Keratinocyte (primary cell): ENCODE measurements at regions not wholly inside any gene's neighbourhood (a gene's known extent, or its start where the extent isn't known, plus 50 kb on each side); places are given as distances from the start of the nearest gene placed in this dataset.

Source experiments
- EZH2 ChIP-seq: IDR thresholded peaks from one replicate; pipeline ENCODE4 v1.6.1; 2012; ENCODE audit warnings: inconsistent platforms, mild to moderate bottlenecking, low read length, moderate library complexity
- TF ChIP-seq, protein P1 (sequence below), 3 experiments: IDR thresholded peaks in 1 of 3; conservative IDR thresholded peaks in 1 of 3; optimal IDR thresholded peaks in 1 of 3; 2 replicates in 2 of 3; 3 replicates in 1 of 3; pipeline versions ENCODE3 to v1.5.1; 2011; ENCODE audit warnings: low read length in 3 of 3, mild to moderate bottlenecking in 3 of 3, moderate library complexity in 2 of 3, control low read depth in 1 of 3, inconsistent platforms in 1 of 3; ENCODE audit not compliant: insufficient read depth in 2 of 3; ENCODE audit errors: extremely low read depth in 1 of 3

DNA sequence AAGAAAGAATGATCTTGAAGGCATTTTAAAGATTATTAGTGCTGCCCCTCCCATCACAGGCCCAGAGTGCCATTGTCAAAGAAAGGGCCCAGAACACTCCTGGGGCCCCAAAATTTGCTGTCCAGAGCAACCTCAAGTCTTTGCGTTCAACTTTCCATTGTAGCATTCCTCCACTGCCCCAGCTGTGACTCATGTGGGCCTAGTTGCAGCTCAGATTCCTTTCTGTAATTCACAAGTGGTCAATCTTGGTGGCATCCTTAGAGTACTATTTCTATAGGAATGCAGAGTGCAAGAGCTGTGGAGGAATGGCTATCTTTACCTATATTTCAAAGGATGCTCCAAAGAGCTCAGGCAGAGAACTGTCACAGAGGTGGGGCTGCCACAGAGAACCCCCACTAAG is 1500.8 kb upstream of the IGFBP7 start:
- TF ChIP-seq, protein P1, sequence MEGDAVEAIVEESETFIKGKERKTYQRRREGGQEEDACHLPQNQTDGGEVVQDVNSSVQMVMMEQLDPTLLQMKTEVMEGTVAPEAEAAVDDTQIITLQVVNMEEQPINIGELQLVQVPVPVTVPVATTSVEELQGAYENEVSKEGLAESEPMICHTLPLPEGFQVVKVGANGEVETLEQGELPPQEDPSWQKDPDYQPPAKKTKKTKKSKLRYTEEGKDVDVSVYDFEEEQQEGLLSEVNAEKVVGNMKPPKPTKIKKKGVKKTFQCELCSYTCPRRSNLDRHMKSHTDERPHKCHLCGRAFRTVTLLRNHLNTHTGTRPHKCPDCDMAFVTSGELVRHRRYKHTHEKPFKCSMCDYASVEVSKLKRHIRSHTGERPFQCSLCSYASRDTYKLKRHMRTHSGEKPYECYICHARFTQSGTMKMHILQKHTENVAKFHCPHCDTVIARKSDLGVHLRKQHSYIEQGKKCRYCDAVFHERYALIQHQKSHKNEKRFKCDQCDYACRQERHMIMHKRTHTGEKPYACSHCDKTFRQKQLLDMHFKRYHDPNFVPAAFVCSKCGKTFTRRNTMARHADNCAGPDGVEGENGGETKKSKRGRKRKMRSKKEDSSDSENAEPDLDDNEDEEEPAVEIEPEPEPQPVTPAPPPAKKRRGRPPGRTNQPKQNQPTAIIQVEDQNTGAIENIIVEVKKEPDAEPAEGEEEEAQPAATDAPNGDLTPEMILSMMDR (optimal IDR thresholded peaks at IDR 0.05 in 1 of 3, IDR thresholded peaks at IDR 0.05 in 1 of 3, conservative IDR thresholded peaks at IDR 0.05 in 1 of 3; ENCODE audit: extremely low read depth in 1 of 3, insufficient read depth in 2 of 3, low read length in 3 of 3), result no peak
- no peak for TF ChIP-seq EZH2
